T-helper 22 cell (primary cell): ENCODE measurements at regions not wholly inside any gene's neighbourhood (a gene's known extent, or its start where the extent isn't known, plus 50 kb on each side); places are given as distances from the start of the nearest gene placed in this dataset.
"Not testable (repeated sequence)": the region's sequence is repeated elsewhere in the genome, so short reads cannot be mapped to it uniquely, and the experiment has no call there.

Source experiments
- DNase-seq: peaks from one replicate; pipeline ENCODE4 v3.0.0-alpha.2; 2020; ENCODE audit warnings: low read depth

- no peak for DNase-seq
Measured at GRCh38 chr14:71397371-71397770, 490.1 kb downstream of the PCNX1 start.

DNA sequence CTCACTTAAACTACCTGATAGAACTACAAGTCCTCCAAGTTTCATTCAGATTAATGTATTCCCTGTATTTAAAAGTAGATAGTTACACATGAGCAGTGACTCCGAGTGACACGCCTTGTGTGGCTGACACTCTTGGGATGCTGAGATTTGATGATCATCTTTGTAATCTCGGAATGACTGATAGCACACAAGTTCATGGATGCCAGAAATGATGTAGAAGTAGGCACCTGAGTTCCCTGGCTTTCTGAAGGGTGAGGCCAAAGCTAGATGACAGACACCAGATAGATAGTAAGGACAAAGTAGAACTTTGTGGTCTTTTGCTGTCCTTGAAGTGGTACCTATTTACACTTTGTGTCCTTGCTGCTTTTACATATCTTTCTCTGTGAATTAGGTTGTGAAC, 491.2 kb downstream of the PCNX1 start:
- DNase-seq: no peak

GRCh38 chr14:71399057-71399487, 491.8 kb downstream of the PCNX1 start:
- no peak for DNase-seq

DNA sequence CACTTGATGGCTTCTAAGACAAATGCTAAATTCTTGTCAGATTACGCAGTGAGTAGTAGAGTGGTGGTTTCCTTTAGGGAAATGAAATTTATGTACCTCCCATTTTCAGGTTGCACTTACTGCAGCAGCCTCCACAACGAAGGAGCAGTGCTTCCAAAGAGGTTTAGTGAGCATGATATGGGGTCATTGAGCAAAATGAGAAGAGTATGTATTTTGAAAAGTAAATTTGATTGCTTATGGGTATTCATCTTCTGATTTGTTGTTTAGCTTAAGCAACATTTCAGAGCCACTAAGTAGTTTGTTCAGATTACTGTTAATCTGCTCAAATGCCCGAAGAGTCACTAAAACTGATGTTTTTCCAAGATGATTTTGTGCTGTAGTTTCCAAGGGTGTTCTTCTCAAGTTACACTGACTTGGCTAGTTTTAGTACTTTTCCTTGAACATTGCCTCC, 493.6 kb downstream of the PCNX1 start:
- no peak for DNase-seq

DNA sequence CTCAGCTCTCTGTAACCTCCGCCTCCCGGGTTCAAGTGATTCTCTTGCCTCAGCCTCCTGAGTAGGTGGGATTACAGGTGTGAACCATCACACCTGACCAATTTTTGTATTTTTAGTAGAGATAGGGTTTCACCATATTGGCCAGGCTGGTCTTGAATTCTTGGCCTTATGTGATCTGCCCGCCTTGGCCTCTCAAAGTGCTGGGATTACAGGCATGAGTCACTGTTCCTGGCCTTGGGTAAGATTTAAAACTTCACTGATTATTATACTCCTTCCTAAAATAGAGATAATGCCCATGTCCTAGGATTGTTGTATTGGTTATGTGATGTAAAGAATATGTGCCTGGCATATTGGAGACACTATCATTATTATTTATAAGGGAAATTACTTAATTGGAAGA, 495.2 kb downstream of the PCNX1 start:
- not testable (repeated sequence) for DNase-seq

- no peak for DNase-seq
Measured at GRCh38 chr14:71403656-71404055, 496.4 kb downstream of the PCNX1 start.

- no peak for DNase-seq
Measured at GRCh38 chr14:71405676-71406075, 498.4 kb downstream of the PCNX1 start.

- DNase-seq: no peak
Measured at GRCh38 chr14:71408362-71409030, 501.2 kb downstream of the PCNX1 start.

DNA sequence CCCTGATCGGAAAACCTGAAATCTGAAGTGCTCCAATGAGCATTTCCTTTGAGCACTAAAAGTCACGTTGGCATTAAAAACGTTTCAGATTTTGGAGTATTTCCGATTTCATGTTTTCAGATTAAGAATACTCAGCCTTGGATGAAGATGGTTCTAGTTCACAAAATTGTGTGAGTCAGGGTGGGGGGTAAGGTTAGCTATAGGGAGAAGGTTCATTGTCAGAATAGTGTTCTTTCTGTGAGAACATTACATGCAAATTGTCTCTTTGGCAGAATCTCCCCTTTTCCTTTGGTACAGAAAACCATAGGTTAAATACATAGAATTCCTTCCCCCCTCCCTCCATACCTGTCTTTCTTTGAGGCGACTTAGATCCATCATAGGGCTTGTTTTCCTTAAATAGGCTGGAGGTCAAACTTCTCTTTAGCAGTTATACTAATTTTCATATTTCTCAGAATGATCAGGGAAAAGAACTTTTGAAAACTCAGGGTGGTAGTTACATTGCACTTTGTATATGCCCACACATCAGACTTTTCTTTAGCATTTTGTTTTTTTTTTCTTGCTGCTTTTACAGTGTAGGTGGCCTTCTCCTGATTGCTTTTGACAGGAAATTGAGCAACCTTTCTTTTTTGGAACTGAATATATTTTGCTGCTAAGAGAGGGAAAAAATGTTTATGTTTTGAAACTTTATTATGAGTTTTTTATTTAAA, 503.5 kb downstream of the PCNX1 start:
- DNase-seq: no peak

GRCh38 chr14:71411285-71411595, 504.0 kb downstream of the PCNX1 start:
- no peak for DNase-seq

- DNase-seq: no peak
Measured at GRCh38 chr14:71411738-71412137, 504.5 kb downstream of the PCNX1 start.

GRCh38 chr14:71414631-71415403, 507.6 kb downstream of the PCNX1 start:
- no peak for DNase-seq

DNA sequence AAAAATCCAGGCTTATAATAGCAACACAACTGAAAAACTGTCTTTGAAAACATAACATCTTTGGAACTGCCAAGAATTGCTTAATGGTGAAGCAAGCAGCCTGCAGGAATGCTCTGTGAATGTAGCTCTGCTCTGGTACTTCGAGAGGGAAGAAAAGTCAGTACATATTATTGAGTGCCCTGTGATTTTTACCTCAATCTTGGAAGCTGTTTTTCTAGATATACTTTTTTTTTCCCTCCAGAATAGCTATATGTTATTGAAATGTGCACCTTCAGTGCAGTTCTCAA, 508.1 kb downstream of the PCNX1 start:
- no peak for DNase-seq

DNA sequence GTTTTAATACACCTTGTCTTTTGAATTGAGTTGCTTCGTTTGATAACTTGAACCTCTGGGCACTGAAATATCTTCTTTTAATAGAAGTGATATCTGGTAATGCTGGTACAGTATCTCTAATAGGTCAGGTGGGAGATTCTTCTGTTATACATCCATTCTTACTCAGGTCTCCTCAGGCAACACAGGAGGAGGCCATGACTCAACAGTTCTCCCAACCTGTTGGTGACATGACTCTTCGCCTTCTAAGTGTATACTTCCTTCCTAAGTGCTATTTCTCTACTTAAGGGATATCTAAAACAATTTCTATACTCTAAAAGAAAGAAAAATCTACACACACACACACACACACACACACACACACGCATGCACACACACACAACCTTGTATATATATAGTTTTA, 509.1 kb downstream of the PCNX1 start:
- no peak for DNase-seq

- no peak for DNase-seq
Measured at GRCh38 chr14:71418532-71419245, 511.4 kb downstream of the PCNX1 start.

DNA sequence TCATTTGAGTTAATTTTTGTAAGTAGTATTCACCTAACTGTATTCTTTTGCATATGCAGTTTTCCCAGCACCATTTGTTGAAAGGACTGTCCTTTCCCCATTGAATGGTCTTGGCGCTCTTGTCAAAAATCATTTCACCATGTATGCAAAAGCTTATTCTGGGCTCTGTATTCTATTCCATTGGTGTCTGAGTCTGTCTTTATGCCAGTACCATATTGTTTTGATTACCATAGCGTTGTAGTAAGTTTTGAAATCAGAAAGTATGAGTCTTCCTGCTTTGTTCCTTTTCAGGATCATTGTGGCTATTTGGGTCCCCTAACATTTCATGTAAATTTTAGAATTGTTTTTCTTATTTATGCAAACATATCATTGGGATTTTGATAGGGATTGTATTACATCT, 508.7 kb upstream of the RGS6 start:
- no peak for DNase-seq

DNA sequence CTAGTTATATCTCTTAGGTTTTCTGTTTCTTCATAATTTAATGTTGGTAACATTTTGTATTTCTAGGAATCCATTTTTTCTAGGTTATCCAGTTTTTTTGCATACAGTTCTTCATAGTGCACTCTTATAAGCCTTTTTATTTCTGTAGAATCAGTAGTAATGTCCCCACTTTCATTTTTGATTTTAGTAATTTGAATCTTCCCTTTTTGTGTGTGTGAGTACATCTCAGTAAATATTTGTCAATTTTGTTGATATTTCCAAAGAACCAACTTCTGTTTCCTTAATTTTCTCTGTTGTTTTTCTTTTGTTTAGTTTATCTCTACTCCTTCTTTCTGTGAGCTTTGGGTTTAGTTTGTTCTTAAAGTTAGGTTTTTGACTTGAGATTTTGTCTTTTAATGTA, 507.3 kb upstream of the RGS6 start:
- DNase-seq: no peak

DNA sequence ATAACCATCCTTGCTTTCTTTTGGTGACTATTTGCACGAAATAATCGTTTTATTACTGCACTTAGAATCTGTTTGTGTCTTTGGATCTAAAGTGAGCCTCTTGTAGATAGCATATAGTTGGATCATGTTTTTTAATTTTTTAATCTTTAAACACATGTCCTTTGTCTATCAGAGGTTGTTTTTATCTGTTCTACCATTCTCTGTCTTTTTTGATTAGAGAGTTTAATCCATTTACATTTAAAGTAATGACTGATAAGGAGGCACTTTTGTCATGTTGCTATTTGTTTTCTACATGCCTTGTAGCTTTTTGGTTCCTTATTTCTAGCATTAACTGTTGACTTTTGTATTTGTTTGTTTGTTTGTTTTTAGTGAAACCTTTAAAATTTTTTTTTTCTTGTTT, 506.2 kb upstream of the RGS6 start:
- no peak for DNase-seq

- DNase-seq: no peak
Measured at GRCh38 chr14:71429902-71430301, 502.3 kb upstream of the RGS6 start.

DNA sequence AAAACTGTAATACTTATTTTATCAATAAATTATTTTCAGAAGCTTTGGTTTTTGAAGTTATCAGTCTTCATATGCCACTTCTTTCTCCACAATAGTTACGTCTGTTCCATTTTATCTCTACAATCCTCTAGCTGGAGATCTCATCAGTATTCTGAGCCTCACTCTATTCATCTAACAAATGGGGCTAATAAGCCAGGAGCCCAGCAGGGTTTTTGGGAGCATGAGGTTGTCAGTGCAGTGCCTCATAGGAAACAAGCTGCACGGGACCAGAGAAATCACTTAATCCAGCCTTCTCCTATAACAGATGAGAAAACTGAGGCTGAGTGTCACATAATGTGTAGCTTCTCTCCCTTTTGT, 501.9 kb upstream of the RGS6 start:
- DNase-seq: no peak

- no peak for DNase-seq
Measured at GRCh38 chr14:71430678-71431376, 501.4 kb upstream of the RGS6 start.
